Astrocyte of the hippocampus (primary cell): ENCODE measurements at regions not wholly inside any gene's neighbourhood (a gene's known extent, or its start where the extent isn't known, plus 50 kb on each side); places are given as distances from the start of the nearest gene placed in this dataset.
"Not testable (repeated sequence)": the region's sequence is repeated elsewhere in the genome, so short reads cannot be mapped to it uniquely, and the experiment has no call there.

ENCODE experiments used
- DNase-seq: peaks from one replicate; pipeline ENCODE4 v3.0.0; 2011; ENCODE audit warnings: low read depth, low spot score

GRCh38 chr6:127406722-127407121, 52.5 kb downstream of the KIAA0408 start:
- DNase-seq, result not testable (repeated sequence)

- DNase-seq, result no peak
Measured at GRCh38 chr6:127406122-127406521, 53.1 kb downstream of the KIAA0408 start.

DNA sequence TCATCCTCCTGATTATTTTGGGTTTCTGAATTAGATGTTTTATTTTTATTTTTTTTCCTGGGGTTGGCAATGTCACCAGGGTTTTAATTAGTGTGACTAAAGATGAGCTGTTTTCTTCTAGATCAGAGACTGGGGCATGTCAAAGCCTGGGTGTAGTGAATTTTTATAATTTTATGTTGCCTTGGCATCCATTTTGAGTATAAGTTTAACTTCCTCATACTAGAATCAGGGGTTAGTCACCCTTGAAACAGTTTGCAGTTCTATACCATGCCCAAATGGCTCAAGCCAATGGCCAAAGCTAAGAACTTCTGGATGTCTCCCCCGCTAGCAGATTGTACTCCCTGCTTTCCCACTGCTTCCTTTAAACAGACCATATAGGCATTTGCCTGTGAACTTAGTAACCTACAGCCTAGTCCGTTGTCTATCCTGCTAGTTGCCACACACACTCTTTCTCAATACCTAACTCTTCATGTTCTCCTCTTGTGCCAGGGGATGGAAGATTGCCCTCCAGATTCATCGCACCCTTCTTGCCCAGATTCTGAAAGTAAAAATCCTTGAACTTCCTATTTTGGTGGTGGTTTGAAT, 54.5 kb downstream of the KIAA0408 start:
- no peak for DNase-seq

GRCh38 chr6:127404133-127404532, 55.1 kb downstream of the KIAA0408 start:
- no peak for DNase-seq

DNA sequence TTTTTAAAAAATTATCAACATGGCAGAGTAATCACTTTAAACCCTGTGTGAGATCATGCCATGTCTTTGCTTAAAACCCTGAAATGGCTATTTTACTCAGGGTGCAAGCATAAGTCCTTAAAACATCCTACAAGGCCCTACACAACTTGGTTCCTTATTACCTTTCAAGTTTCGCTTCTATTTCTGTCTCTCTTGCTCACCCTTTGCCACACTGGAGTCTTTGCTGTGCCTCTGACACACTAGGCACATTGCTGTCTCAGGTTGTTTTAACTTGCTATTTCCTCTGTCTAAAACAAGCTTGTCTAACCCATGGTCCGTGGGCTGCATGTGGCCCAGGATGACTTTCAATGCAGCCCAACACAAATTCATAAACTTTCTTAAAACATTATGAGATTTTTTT, 55.6 kb downstream of the KIAA0408 start:
- DNase-seq, result no peak

- DNase-seq, result no peak
Measured at GRCh38 chr6:127402890-127403617, 56.1 kb downstream of the KIAA0408 start.

- DNase-seq, result no peak
Measured at GRCh38 chr6:127397729-127398630, 54.6 kb upstream of the ECHDC1 start.

- peak; percentile 65 for DNase-seq
Measured at GRCh38 chr6:127397171-127397597, 53.8 kb upstream of the ECHDC1 start.
